CD4-positive, alpha-beta T cell (primary cell): ENCODE measurements at regions not wholly inside any gene's neighbourhood (a gene's known extent, or its start where the extent isn't known, plus 50 kb on each side); places are given as distances from the start of the nearest gene placed in this dataset.

Experiments
- ATAC-seq: fragments of 200-7000 bp; cut with Tn5 transposase; one replicate; pipeline ENCODE4 v1.10.0; 2022; ENCODE audit warnings: mild to moderate bottlenecking; ENCODE audit not compliant: poor library complexity
- CTCF ChIA-PET: fragments of 350-600 bp; sonication (Branson Sonifier 250); formaldehyde crosslinking; loops from one replicate; lab custom pipeline; 2021; ENCODE audit warnings: antibody characterized with exemption, inconsistent platforms; lab: Charles Lee
- POLR2A ChIA-PET: fragments of 350-600 bp; sonication (Branson Sonifier 250); formaldehyde crosslinking; loops from one replicate; lab custom pipeline; 2021; ENCODE audit warnings: antibody characterized with exemption, inconsistent platforms; lab: Charles Lee
- DNase-seq, 14 experiments: peaks; one replicate each; pipeline ENCODE4 v3.0.0-alpha.2; 2013 to 2020; ENCODE audit warnings: mixed read lengths in 2 of 14
- H3K27ac ChIP-seq, 2 donors: one replicate each; pipeline versions ENCODE4 v1.5.1 to v1.7.0; 2013; ENCODE audit warnings: low read length in 2 of 2, low read depth in 1 of 2, mild to moderate bottlenecking in 1 of 2
- H3K27me3 ChIP-seq, 2 experiments: 1 replicate in 1 of 2; 2 replicates in 1 of 2; pipeline versions ENCODE4 v1.6.1 to v1.7.0; 2013; ENCODE audit warnings: low read length in 2 of 2, control low read depth in 1 of 2, mild to moderate bottlenecking in 1 of 2, moderate library complexity in 1 of 2; ENCODE audit not compliant: insufficient read depth in 2 of 2, control insufficient read depth in 1 of 2
- H3K36me3 ChIP-seq: one replicate; pipeline ENCODE4 v1.6.1; 2013; ENCODE audit warnings: low read length, control low read depth; ENCODE audit not compliant: insufficient read depth
- H3K4me1 ChIP-seq: one replicate; pipeline ENCODE4 v1.6.1; 2013; ENCODE audit warnings: low read length, control low read depth; ENCODE audit not compliant: insufficient read depth
- H3K4me3 ChIP-seq: one replicate; pipeline ENCODE4 v1.5.1; 2013; ENCODE audit warnings: mild to moderate bottlenecking, low read length, moderate library complexity
- H3K9me3 ChIP-seq, 2 experiments: 1 replicate in 1 of 2; 2 replicates in 1 of 2; pipeline versions ENCODE4 v1.6.1 to v1.7.0; 2013; ENCODE audit warnings: low read length in 2 of 2, mild to moderate bottlenecking in 2 of 2, control low read depth in 1 of 2, moderate library complexity in 1 of 2; ENCODE audit not compliant: control insufficient read depth in 1 of 2, insufficient read depth in 1 of 2
- H3K27ac Mint-ChIP-seq: one replicate; pipeline ENCODE4 v1.8.0; 2020; ENCODE audit warnings: mixed read lengths
- H3K27me3 Mint-ChIP-seq: one replicate; pipeline ENCODE4 v1.8.0; 2021; ENCODE audit warnings: mixed read lengths
- H3K36me3 Mint-ChIP-seq: one replicate; pipeline ENCODE4 v1.8.0; 2021; ENCODE audit warnings: low read depth, mixed read lengths
- H3K4me1 Mint-ChIP-seq: one replicate; pipeline ENCODE4 v1.8.0; 2021; ENCODE audit warnings: low read depth, mixed read lengths
- H3K4me3 Mint-ChIP-seq: one replicate; pipeline ENCODE4 v1.8.0; 2020; ENCODE audit warnings: mild to moderate bottlenecking, mixed read lengths
- H3K9me3 Mint-ChIP-seq: one replicate; pipeline ENCODE4 v1.8.0; 2020; ENCODE audit warnings: mixed read lengths
- CTCF ChIP-seq: fragments of 200-600 bp; IDR thresholded peaks from one replicate; pipeline ENCODE4 v1.8.0; 2022; ENCODE audit warnings: antibody characterized with exemption, mild to moderate bottlenecking
- intact Hi-C, 2 experiments: fragments of 100-400 bp; cut with DNase I in 1 of 2; cut with micrococcal nuclease in 1 of 2; formaldehyde crosslinking; loops; one replicate each; pipeline versions ENCODE4 v1.15.1 to v1.9.0; 2023 to 2025; cut with DNase I, micrococcal nuclease

GRCh38 chr14:66224492-66225178, 261.5 kb upstream of the CCDC196 start:
- intact Hi-C loops: no loop called here
- no peaks in the 10 kb centered on the region for H3K9me3 ChIP-seq
- no peak overlapping the region for H3K4me3 ChIP-seq
- H3K36me3 Mint-ChIP-seq: no peaks in the 10 kb centered on the region
- H3K27ac Mint-ChIP-seq: no peak overlapping the region
- ChIA-PET CTCF (no interaction called here), POLR2A (no interaction called here)
- H3K4me1 ChIP-seq: no peaks in the 10 kb centered on the region
- no peak overlapping the region for H3K4me3 Mint-ChIP-seq
- H3K4me1 Mint-ChIP-seq: no peaks in the 10 kb centered on the region
- no peak for ATAC-seq
- no peak for DNase-seq
- H3K27ac ChIP-seq: no peak overlapping the region
- no peaks in the 10 kb centered on the region for H3K27me3 ChIP-seq
- peaks cover 2% of the 10 kb centered on the region for H3K9me3 Mint-ChIP-seq
- peaks cover 12% of the 10 kb centered on the region for H3K27me3 Mint-ChIP-seq
- TF ChIP-seq CTCF: no peak
- no peaks in the 10 kb centered on the region for H3K36me3 ChIP-seq

- ATAC-seq (no peak), DNase-seq (no peak)
- no peaks in the 10 kb centered on the region for H3K4me1 Mint-ChIP-seq
- H3K4me1 ChIP-seq: no peaks in the 10 kb centered on the region
- no peak overlapping the region for H3K27ac ChIP-seq
- no peak overlapping the region for H3K4me3 Mint-ChIP-seq
- no peak overlapping the region for H3K4me3 ChIP-seq
- no peaks in the 10 kb centered on the region for H3K36me3 Mint-ChIP-seq
- no peaks in the 10 kb centered on the region for H3K9me3 ChIP-seq
- H3K27ac Mint-ChIP-seq: no peak overlapping the region
- intact Hi-C loops: no loop called here
- ChIA-PET CTCF (no interaction called here), POLR2A (no interaction called here)
- H3K27me3 Mint-ChIP-seq: peaks cover 18% of the 10 kb centered on the region
- peaks cover 2% of the 10 kb centered on the region for H3K9me3 Mint-ChIP-seq
- no peak for TF ChIP-seq CTCF
- H3K36me3 ChIP-seq: no peaks in the 10 kb centered on the region
- no peaks in the 10 kb centered on the region for H3K27me3 ChIP-seq
These were observed 260.8 kb upstream of the CCDC196 start for GRCh38 chr14:66225337-66225736.

- no peak for DNase-seq
These were observed 257.8 kb upstream of the CCDC196 start for GRCh38 chr14:66228267-66228970.

More at GRCh38 chr14:66228267-66228970, 257.8 kb upstream of the CCDC196 start:
- no peak overlapping the region for H3K27ac ChIP-seq
- no peaks in the 10 kb centered on the region for H3K4me1 ChIP-seq
- Mint-ChIP-seq H3K27ac (no peak overlapping the region), H3K27me3 (peaks cover 41% of the 10 kb centered on the region), H3K4me3 (no peak overlapping the region), H3K4me1 (no peaks in the 10 kb centered on the region), H3K36me3 (no peaks in the 10 kb centered on the region), H3K9me3 (peaks cover 2% of the 10 kb centered on the region)
- no peak for TF ChIP-seq CTCF
- no peaks in the 10 kb centered on the region for H3K9me3 ChIP-seq
- ChIA-PET POLR2A (no interaction called here), CTCF (interaction anchor here (1.1 kb wide), 1 partner anchor 12 kb away, joined by 3 read pairs; no protein-coding TSS in a partner anchor)
- ATAC-seq: no peak
- intact Hi-C loops: no loop called here
- no peaks in the 10 kb centered on the region for H3K36me3 ChIP-seq
- H3K27me3 ChIP-seq: no peaks in the 10 kb centered on the region
- H3K4me3 ChIP-seq: no peak overlapping the region
